ENCODE measurements at regions not wholly inside any gene's neighbourhood (a gene's known extent, or its start where the extent isn't known, plus 50 kb on each side); places are given as distances from the start of the nearest gene placed in this dataset.

GRCh38 chr16:51443934-51444333 lies 292.9 kb upstream of the SALL1 start:
- no peak for DNase-seq (ENCODE audit: low spot score)
- in situ Hi-C loops (cut with HindIII; ENCODE audit: low sequenced_read_pairs): no loop called here

DNA sequence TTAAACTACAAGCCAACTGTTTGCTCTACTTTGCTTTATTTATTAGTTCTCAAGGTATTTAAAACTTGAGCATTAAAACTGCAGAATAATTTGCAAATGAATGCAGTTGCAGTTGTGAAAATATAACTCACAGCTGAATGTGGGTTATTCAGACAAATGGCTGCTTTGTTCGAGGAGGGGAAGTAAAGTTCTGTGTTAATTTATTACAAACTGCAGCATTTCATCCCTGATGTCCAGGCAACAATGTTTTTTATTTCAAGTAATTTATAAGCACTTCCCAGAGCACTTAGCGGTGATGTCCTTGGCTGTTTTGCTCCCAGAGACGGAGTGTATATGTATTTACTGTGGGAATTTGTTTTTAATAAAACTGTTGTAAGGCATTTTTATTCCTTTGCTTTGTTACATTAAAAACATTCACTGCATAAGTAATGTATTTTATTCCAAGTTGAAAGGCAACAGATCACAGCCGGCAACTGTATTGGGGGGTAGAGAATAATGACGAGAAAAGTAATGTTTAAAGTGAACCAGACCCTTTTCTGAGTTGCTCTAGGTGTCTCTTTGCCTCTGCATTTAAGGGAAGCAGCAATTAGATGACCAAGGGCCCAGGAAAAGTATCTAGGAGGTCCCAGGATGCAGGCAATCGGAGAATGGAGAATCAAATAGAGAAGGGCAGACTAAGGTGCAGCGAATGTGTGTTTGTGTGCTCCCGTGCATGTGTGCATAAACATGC lies 291.2 kb upstream of the SALL1 start:
- DNase-seq (ENCODE audit: low spot score): no peak
- in situ Hi-C loops (cut with HindIII; ENCODE audit: low sequenced_read_pairs): no loop called here

- in situ Hi-C loops (cut with HindIII; ENCODE audit: low sequenced_read_pairs): no loop called here
- DNase-seq (ENCODE audit: low spot score): peak; percentile 13
Measured at GRCh38 chr16:51440131-51440889, 289.2 kb upstream of the SALL1 start.

- in situ Hi-C loops (cut with HindIII; ENCODE audit: low sequenced_read_pairs): no loop called here
- peak; percentile 3 for DNase-seq (ENCODE audit: low spot score)
Measured at GRCh38 chr16:51439271-51439670, 288.2 kb upstream of the SALL1 start.

- in situ Hi-C loops (cut with HindIII; ENCODE audit: low sequenced_read_pairs): no loop called here
- no peak for DNase-seq (ENCODE audit: low spot score)
Measured at GRCh38 chr16:51436742-51437141, 285.7 kb upstream of the SALL1 start.

GRCh38 chr16:51434567-51435198 lies 283.6 kb upstream of the SALL1 start:
- in situ Hi-C loops (cut with HindIII; ENCODE audit: low sequenced_read_pairs): no loop called here
- DNase-seq (ENCODE audit: low spot score): no peak

- DNase-seq (ENCODE audit: low spot score): no peak
- in situ Hi-C loops (cut with HindIII; ENCODE audit: low sequenced_read_pairs): no loop called here
Measured at GRCh38 chr16:51433599-51433998, 282.5 kb upstream of the SALL1 start.

- in situ Hi-C loops (cut with HindIII; ENCODE audit: low sequenced_read_pairs): no loop called here
- DNase-seq (ENCODE audit: low spot score): no peak
Measured at GRCh38 chr16:51431517-51432241, 280.6 kb upstream of the SALL1 start.

- no peak for DNase-seq (ENCODE audit: low spot score)
- in situ Hi-C loops (cut with HindIII; ENCODE audit: low sequenced_read_pairs): no loop called here
Measured at GRCh38 chr16:51430716-51431369, 279.8 kb upstream of the SALL1 start.

DNA sequence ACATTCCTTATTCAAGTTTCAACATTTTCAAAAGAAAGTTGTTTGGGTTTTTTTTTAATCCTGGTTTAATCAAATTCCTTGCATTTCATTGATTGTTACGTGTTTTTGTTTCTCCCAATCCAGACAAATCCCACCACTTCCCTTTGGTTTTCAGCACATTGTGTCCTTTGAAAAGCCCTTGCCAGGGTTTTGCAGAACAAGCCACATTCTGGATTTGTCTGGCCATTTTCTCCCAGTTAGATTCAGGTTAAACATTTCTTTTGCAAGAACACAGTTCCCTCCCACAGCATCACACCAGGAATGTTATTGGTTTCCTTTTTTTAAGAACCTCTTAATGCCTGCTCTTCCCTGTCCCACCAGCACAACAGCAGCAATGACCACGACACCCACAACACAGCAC lies 278.0 kb upstream of the SALL1 start:
- in situ Hi-C loops (cut with HindIII; ENCODE audit: low sequenced_read_pairs): no loop called here
- no peak for DNase-seq (ENCODE audit: low spot score)

- in situ Hi-C loops (cut with HindIII; ENCODE audit: low sequenced_read_pairs): no loop called here
- no peak for DNase-seq (ENCODE audit: low spot score)
Measured at GRCh38 chr16:51427085-51427484, 276.0 kb upstream of the SALL1 start.

DNA sequence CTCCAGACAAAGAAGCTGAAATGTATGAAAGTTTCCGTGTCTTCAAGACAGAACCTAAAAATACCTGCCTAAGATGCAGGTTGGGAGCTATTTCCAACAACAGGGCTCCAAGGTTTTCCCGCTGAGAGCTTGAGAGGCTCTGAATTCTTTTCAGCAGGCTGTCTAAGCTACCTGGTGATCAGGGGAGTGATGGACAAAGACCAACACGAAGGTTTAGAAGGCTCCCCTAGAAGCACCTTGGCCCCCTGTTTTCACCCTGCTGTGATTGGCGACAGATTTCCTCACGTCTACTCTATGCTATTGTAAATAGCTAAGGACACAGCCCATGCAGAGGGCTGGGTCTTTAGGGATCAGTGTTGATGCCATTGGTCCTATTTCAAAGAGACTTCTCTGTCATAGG lies 275.2 kb upstream of the SALL1 start:
- in situ Hi-C loops (cut with HindIII; ENCODE audit: low sequenced_read_pairs): no loop called here
- no peak for DNase-seq (ENCODE audit: low spot score)

DNA sequence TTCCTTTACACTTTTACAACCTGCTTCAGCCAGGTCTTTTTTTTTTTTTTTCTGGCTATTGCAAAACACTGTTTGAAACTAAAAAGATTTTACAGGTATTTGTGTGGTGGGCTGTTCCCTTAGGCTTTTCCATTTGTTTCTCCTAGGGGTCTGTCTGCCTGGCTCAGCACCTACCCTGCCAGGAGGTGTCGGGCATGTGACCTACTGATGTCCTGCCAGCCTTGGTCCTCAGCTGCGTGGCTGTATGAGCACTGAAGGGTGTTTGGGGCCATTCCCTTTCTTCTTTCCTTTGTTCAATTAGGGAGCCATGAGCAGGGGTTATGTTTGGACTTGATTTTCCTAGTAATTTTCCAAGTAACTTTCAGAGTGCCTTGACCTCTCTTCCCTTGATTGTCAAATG lies 269.2 kb upstream of the SALL1 start:
- no peak for DNase-seq (ENCODE audit: low spot score)
- in situ Hi-C loops (cut with HindIII; ENCODE audit: low sequenced_read_pairs): no loop called here

DNA sequence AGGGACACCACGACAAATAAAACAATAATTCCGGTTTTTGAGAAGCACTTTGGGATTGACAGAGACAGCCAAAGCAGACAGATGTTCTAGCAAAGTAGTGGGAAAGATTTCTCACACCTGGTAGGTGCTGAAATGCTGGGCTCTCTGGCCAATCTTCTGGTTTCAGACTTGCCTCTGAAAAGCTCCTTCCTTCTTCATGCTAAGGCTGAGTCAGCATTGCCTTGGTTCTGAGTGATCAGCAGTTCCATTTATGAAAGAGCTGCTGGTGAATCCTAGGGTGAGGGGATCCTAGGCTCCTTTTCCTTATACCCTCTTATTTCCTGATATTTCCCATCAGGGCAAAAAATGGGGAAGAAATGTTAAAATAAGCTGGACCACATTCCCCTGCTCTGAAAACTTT lies 268.7 kb upstream of the SALL1 start:
- in situ Hi-C loops (cut with HindIII; ENCODE audit: low sequenced_read_pairs): no loop called here
- no peak for DNase-seq (ENCODE audit: low spot score)

- in situ Hi-C loops (cut with HindIII; ENCODE audit: low sequenced_read_pairs): no loop called here
- DNase-seq (ENCODE audit: low spot score): no peak
Measured at GRCh38 chr16:51418258-51418657, 267.2 kb upstream of the SALL1 start.

GRCh38 chr16:51416926-51417325 lies 265.9 kb upstream of the SALL1 start:
- in situ Hi-C loops (cut with HindIII; ENCODE audit: low sequenced_read_pairs): no loop called here
- DNase-seq (ENCODE audit: low spot score): no peak

DNA sequence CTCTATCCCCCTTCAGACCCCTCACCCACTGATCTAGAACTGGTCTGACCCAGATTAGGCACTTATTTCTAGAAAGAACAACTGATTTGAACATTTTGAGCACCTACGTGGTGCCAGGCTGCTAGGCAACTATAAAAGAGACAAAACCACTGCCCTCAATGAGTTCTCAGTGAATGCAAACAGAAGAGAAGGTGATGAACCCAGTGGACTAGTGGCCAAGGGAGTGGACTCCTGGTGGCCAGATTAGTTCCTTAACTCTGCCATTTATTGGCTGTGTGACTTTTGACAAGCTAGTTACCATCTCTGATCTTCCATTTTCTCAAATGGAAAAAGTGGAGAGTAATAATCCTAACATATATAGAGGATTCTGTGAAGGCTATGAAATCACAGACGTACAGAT lies 259.1 kb upstream of the SALL1 start:
- in situ Hi-C loops (cut with HindIII; ENCODE audit: low sequenced_read_pairs): no loop called here
- no peak for DNase-seq (ENCODE audit: low spot score)

DNA sequence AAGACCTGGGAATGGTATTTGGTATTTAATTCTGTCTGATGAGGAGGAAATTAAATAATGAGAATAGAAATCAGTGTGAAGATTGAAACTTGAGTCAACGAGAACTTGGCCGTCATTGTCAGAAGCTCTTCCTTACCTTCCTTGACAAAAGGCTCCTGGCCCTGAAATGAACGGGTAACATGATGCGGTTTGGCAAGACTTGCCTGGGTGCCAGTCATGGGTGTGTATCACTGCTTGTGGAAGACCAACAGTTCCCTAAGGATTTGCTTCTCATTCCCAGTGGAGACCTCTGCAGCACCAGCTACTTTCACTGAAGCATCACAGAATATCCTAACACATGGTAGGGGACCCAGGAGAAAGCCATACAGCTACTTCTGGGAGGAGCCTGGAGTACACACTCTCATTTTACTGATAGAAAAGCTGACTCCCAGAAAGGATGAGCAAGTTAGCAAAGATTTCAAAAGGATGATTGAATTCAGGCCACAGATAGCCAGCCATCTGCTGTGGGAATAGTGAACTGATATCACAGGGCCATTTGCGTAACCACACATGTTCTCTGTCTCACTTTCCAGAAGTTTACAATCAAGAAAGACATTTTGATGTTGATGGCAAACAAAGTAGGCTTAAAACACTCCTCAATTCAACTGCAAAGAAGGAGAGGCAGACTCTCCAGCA lies 258.1 kb upstream of the SALL1 start:
- in situ Hi-C loops (cut with HindIII; ENCODE audit: low sequenced_read_pairs): no loop called here
- DNase-seq (ENCODE audit: low spot score): no peak

DNA sequence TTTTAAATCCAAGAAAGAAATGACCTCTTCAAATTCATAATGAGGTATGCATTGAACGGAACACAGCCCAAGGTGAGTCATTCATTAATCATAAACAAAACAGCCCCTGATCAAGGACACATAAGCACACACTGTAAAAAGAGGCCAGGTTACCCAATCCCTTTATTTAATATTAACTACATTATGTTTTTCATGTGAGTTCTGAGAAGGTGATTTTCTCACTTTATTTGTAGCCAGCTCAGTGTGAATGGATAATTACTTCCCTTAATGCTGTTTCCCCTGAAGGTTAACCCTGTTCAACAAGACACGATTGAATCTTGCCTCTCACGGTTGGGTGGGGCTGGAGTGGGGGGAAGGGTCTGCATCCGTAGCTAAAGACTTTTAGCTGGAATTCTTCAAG lies 257.3 kb upstream of the SALL1 start:
- in situ Hi-C loops (cut with HindIII; ENCODE audit: low sequenced_read_pairs): no loop called here
- DNase-seq (ENCODE audit: low spot score): no peak
